ENCODE measurements at regions not wholly inside any gene's neighbourhood (a gene's known extent, or its start where the extent isn't known, plus 50 kb on each side); places are given as distances from the start of the nearest gene placed in this dataset.

GRCh38 chr3:127049393-127049792 lies 66.5 kb downstream of the PLXNA1 start:
- no peak overlapping the region for H3K27ac ChIP-seq (ENCODE audit: insufficient read depth, low read length)
- no peaks in the 10 kb centered on the region for H4K20me1 ChIP-seq (ENCODE audit: control insufficient read depth, extremely low read depth, insufficient read depth, low read length)
- no peaks in the 10 kb centered on the region for H3K9me3 ChIP-seq (ENCODE audit: control insufficient read depth, insufficient read depth, low read depth, low read length)
- H3K36me3 ChIP-seq (ENCODE audit: control insufficient read depth, insufficient read depth, low read length), result no peaks in the 10 kb centered on the region
- no peaks in the 10 kb centered on the region for H3K27me3 ChIP-seq (ENCODE audit: control insufficient read depth, insufficient read depth, low read length)
- H3K4me3 ChIP-seq (replicated peaks in 1 of 4; ENCODE audit: control extremely low read depth in 1 of 4, insufficient read depth in 1 of 4, low read depth in 3 of 4, low read length in 4 of 4), result no peak overlapping the region
- H3K4me2 ChIP-seq (ENCODE audit: extremely low read depth, insufficient read depth, low read length), result no peak overlapping the region
- no peak for DNase-seq (ENCODE audit: low read depth in 2 of 2)
- no peak overlapping the region for H3K9ac ChIP-seq (ENCODE audit: insufficient read depth, low read length)
- no peaks in the 10 kb centered on the region for H3K79me2 ChIP-seq (ENCODE audit: control insufficient read depth, insufficient read depth, low read length)
- H2AFZ ChIP-seq (ENCODE audit: low read length), result no peak overlapping the region
- TF ChIP-seq EZH2 (IDR thresholded peaks at IDR 0.05; ENCODE audit: low read length, missing control alignments) (no peak), CTCF (conservative IDR thresholded peaks at IDR 0.05 in 1 of 2, IDR thresholded peaks at IDR 0.05 in 1 of 2; ENCODE audit: low read depth in 1 of 2, low read length in 2 of 2) (no peak)
- H3K4me1 ChIP-seq (ENCODE audit: control insufficient read depth, extremely low read depth, insufficient read depth, low read length), result no peaks in the 10 kb centered on the region

GRCh38 chr3:127050733-127051132 lies 67.8 kb downstream of the PLXNA1 start:
- Histone ChIP-seq H3K9ac (ENCODE audit: insufficient read depth, low read length) (no peak overlapping the region), H3K4me3 (replicated peaks in 1 of 4; ENCODE audit: control extremely low read depth in 1 of 4, insufficient read depth in 1 of 4, low read depth in 3 of 4, low read length in 4 of 4) (no peak overlapping the region), H3K27ac (ENCODE audit: insufficient read depth, low read length) (no peak overlapping the region), H3K27me3 (ENCODE audit: control insufficient read depth, insufficient read depth, low read length) (no peaks in the 10 kb centered on the region), H3K36me3 (ENCODE audit: control insufficient read depth, insufficient read depth, low read length) (no peaks in the 10 kb centered on the region), H3K79me2 (ENCODE audit: control insufficient read depth, insufficient read depth, low read length) (no peaks in the 10 kb centered on the region), H3K4me2 (ENCODE audit: extremely low read depth, insufficient read depth, low read length) (no peak overlapping the region), H2AFZ (ENCODE audit: low read length) (no peak overlapping the region), H3K4me1 (ENCODE audit: control insufficient read depth, extremely low read depth, insufficient read depth, low read length) (no peaks in the 10 kb centered on the region), H3K9me3 (ENCODE audit: control insufficient read depth, insufficient read depth, low read depth, low read length) (no peaks in the 10 kb centered on the region), H4K20me1 (ENCODE audit: control insufficient read depth, extremely low read depth, insufficient read depth, low read length) (no peaks in the 10 kb centered on the region)
- DNase-seq (ENCODE audit: low read depth in 2 of 2), result no peak
- TF ChIP-seq EZH2 (IDR thresholded peaks at IDR 0.05; ENCODE audit: low read length, missing control alignments), result no peak
- TF ChIP-seq CTCF (conservative IDR thresholded peaks at IDR 0.05 in 1 of 2, IDR thresholded peaks at IDR 0.05 in 1 of 2; ENCODE audit: low read depth in 1 of 2, low read length in 2 of 2), result no peak

GRCh38 chr3:127052121-127052561 lies 69.2 kb downstream of the PLXNA1 start:
- Histone ChIP-seq H3K4me3 (replicated peaks in 1 of 4; ENCODE audit: control extremely low read depth in 1 of 4, insufficient read depth in 1 of 4, low read depth in 3 of 4, low read length in 4 of 4) (no peak overlapping the region), H3K36me3 (ENCODE audit: control insufficient read depth, insufficient read depth, low read length) (no peaks in the 10 kb centered on the region), H4K20me1 (ENCODE audit: control insufficient read depth, extremely low read depth, insufficient read depth, low read length) (no peaks in the 10 kb centered on the region), H3K9me3 (ENCODE audit: control insufficient read depth, insufficient read depth, low read depth, low read length) (no peaks in the 10 kb centered on the region), H3K79me2 (ENCODE audit: control insufficient read depth, insufficient read depth, low read length) (no peaks in the 10 kb centered on the region), H3K4me1 (ENCODE audit: control insufficient read depth, extremely low read depth, insufficient read depth, low read length) (no peaks in the 10 kb centered on the region), H3K4me2 (ENCODE audit: extremely low read depth, insufficient read depth, low read length) (no peak overlapping the region), H3K27me3 (ENCODE audit: control insufficient read depth, insufficient read depth, low read length) (no peaks in the 10 kb centered on the region), H3K9ac (ENCODE audit: insufficient read depth, low read length) (no peak overlapping the region), H3K27ac (ENCODE audit: insufficient read depth, low read length) (no peak overlapping the region), H2AFZ (ENCODE audit: low read length) (no peak overlapping the region)
- no peak for DNase-seq (ENCODE audit: low read depth in 2 of 2)
- no peak for TF ChIP-seq CTCF (conservative IDR thresholded peaks at IDR 0.05 in 1 of 2, IDR thresholded peaks at IDR 0.05 in 1 of 2; ENCODE audit: low read depth in 1 of 2, low read length in 2 of 2)
- no peak for TF ChIP-seq EZH2 (IDR thresholded peaks at IDR 0.05; ENCODE audit: low read length, missing control alignments)

Data from fibroblast of lung (primary cell).